Medulla oblongata (tissue), 1 donor: ENCODE measurements at regions not wholly inside any gene's neighbourhood (a gene's known extent, or its start where the extent isn't known, plus 50 kb on each side); places are given as distances from the start of the nearest gene placed in this dataset.
"Not testable (repeated sequence)": the region's sequence is repeated elsewhere in the genome, so short reads cannot be mapped to it uniquely, and the experiment has no call there.

Experiments used
- DNase-seq: peaks from one replicate; pipeline ENCODE4 v3.0.0-alpha.2; 2015; ENCODE audit errors: extremely low spot score

- DNase-seq = no peak
Observed at GRCh38 chr1:221522529-221522940, 219.4 kb downstream of the DUSP10 start.

DNA sequence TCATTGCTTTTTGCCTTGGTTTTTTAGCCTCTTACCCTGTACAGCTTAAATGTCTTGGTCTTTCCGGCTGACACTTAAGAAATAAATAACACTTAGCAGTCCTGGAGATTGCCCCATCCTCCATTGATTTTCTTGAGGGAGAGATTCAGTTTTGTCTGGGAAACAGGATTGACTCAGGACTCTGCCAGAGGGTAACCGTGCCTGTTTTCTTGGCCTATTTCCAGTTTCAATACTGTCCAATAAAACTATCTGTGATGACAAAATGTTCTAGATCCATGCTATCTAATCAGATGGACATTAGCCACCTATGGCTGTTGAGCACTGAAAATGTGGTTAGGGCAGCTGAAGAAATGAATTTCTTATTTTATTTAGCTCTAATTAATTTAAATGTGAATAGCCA lies 216.1 kb downstream of the DUSP10 start:
- no peak for DNase-seq

DNA sequence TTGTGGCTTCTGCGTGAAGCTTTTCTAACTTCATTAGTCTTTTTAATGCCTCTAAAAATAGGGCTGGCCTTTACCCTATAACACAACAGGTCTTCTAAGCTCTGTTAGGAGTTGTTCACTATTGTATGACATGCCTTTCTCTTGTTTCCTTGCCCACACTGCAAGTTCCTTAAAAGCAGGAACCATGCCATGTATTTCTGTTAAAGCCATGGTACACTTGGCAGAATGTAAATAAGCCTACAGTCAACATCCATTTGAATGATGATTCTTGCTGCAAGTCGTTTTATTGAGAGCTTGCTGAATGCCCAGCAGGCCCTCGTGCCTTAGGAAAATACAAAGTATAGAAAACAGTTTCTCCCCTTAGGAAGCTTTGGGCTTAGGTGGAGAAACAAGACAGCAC lies 214.6 kb downstream of the DUSP10 start:
- DNase-seq = no peak

GRCh38 chr1:221527886-221528624 lies 213.8 kb downstream of the DUSP10 start:
- DNase-seq = no peak

GRCh38 chr1:221530159-221530558 lies 211.7 kb downstream of the DUSP10 start:
- DNase-seq = not testable (repeated sequence)

- no peak for DNase-seq
Observed at GRCh38 chr1:221530791-221531190, 211.1 kb downstream of the DUSP10 start.

GRCh38 chr1:221532071-221532773 lies 209.7 kb downstream of the DUSP10 start:
- no peak for DNase-seq

GRCh38 chr1:221541296-221541695 lies 200.6 kb downstream of the DUSP10 start:
- DNase-seq = no peak

DNA sequence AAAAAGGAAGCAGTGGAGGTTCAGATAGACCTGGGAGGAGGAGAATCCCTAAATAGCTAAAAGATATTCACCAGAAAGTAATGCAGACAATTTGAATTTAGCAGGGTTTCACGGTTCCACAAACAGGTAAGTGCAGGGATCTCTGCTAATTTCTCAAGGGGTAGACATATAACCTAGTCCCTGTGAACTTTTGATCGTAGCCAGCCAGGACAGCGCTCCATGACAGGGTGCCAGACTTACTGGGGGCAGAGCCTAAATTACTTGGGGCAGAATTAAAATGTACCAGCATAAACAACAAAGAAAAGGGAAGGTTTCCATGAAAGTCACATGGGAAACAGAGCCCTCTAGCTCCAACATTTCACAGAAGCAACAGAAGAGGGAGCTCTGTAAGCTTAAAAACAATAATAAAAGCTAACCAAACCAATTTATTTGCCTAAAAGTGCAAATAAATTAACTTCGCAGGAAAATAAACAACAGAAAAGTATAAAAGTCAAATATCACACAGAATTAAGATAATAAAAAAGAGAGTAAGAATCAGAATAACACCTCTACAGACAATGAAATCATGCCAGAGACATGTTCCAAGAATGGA lies 198.3 kb downstream of the DUSP10 start:
- DNase-seq = peak; percentile 75

DNA sequence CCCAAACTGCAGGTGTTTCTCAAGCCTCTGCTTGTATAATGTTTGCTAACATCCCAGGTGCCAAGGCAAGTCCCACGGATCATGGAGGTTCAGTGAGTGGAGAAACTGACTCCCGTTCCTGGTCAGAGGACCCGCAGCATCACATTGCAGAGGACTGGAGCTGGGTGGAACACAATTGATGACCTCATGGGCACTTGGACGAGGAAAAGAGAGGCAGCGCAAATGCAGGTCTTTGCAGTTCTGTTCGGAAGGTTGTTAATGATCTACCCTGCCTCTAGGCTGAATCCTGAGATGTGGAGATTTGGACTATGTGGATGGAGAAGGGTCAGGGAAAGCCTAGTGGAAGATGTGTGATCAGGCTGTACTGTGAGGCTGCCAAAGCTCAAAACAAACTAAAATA lies 192.9 kb downstream of the DUSP10 start:
- DNase-seq = no peak

DNA sequence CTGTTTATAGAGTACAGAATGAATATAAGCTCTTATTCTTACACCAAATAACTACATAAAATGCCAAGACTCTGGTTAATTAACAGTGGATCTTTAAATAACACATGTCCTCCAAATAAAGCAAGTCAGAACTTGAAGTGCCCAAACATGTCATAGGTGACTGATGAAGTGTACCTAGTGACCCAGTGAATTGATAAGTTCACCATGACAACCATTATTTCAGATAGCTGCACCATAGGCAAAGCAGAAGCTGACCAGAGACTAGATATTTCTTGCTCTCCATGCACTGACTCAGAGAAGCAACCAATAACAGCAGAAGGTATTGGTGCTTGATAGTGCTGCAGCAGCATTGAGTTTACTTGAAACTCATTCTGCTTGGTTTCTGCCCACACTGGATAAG lies 192.1 kb downstream of the DUSP10 start:
- no peak for DNase-seq

DNA sequence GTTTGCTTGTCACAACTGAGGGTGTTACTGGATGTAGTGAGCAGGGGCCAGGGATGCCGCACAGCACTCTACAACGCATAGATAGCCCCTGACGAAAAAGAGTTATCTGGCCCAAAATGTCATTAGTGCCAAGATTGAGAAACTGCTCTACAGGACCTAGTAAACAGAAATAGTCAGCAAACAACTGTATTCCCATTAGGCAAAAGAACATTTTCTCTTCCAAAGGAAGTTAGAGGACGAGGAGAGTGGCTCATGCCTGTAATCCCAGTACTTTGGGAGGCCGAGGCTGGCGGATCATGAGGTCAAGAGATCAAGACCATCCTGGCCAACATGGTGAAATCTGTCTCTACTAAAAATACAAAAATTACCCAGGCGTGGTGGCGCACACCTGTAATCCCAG lies 189.1 kb downstream of the DUSP10 start:
- not testable (repeated sequence) for DNase-seq

GRCh38 chr1:221555689-221556433 lies 186.0 kb downstream of the DUSP10 start:
- DNase-seq = peak; percentile 7

- DNase-seq = no peak
Observed at GRCh38 chr1:221556435-221556834, 185.5 kb downstream of the DUSP10 start.

DNA sequence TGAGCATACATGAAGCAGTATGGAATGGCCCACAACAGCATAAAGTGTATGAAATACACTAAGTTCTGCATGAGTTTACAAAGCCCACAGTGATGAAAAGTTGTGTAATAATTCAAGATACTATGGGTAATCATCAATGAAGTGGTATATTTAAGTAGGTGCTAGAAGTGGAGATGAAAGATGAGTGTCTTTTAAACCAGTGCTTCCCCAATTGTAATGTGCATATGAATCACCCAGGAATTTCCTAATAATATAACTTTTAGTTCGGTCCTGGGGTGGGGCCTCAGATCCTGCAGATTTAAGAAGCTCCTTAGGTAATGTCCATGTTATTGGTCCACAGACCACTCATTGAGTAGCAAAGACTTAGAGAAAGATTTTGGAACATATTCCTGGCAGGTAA lies 184.9 kb downstream of the DUSP10 start:
- no peak for DNase-seq

- no peak for DNase-seq
Observed at GRCh38 chr1:221558396-221558795, 183.5 kb downstream of the DUSP10 start.

- DNase-seq = no peak
Observed at GRCh38 chr1:221559911-221560310, 182.0 kb downstream of the DUSP10 start.

GRCh38 chr1:221562542-221563475 lies 179.1 kb downstream of the DUSP10 start:
- no peak for DNase-seq

GRCh38 chr1:221563476-221563921 lies 178.4 kb downstream of the DUSP10 start:
- no peak for DNase-seq

DNA sequence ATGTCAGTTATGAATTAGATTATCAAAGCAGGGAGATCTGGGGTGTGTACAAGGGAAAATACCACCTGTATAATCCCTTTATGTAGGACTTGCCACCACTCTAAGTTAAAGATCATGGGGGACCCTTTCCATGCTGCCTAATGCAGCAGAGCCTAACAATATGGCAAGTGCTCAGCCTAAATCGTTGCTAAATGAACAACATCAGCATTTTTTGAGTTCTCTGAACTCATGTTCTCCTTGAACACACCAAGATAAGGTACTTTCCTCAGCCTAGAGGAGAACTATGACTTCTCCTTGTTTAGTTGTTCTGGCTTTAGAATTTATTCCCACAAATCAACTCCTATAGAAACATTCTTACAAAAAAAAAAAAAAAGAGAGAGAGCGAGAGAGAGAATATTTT lies 177.0 kb downstream of the DUSP10 start:
- no peak for DNase-seq

GRCh38 chr1:221565711-221566110 lies 176.2 kb downstream of the DUSP10 start:
- no peak for DNase-seq
